ENCODE measurements at regions not wholly inside any gene's neighbourhood (a gene's known extent, or its start where the extent isn't known, plus 50 kb on each side); places are given as distances from the start of the nearest gene placed in this dataset.

DNA sequence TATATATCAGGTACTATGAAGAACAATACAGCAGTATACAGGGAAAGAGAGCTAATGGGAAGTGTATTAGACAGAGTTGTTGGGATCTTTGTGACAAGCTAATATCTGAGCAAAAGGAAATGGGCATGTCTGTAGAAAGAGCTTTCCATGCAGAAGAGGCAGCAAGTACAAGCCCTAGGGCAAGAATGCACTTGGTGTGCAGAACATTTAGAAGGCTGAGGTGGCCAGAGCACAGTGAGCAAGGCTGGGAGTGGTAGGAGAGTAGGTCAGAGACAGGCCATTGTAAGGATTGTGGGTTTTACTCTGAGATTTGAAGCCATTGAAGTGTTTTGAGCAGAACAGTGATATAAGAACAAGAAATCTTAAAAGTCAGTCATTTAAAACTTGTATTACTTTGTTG, 353.9 kb upstream of the TGFBR2 start:
- no peak overlapping the region for H3K4me2 ChIP-seq (ENCODE audit: extremely low read depth, insufficient read depth, low read length)
- no peaks in the 10 kb centered on the region for H3K9me3 ChIP-seq (ENCODE audit: control insufficient read depth, insufficient read depth, low read depth, low read length)
- no peaks in the 10 kb centered on the region for H3K79me2 ChIP-seq (ENCODE audit: control insufficient read depth, insufficient read depth, low read length)
- no peak overlapping the region for H3K4me3 ChIP-seq (replicated peaks in 1 of 4; ENCODE audit: control extremely low read depth in 1 of 4, insufficient read depth in 1 of 4, low read depth in 3 of 4, low read length in 4 of 4)
- H3K36me3 ChIP-seq (ENCODE audit: control insufficient read depth, insufficient read depth, low read length), result no peaks in the 10 kb centered on the region
- no peak for DNase-seq (ENCODE audit: low read depth in 2 of 2)
- no peaks in the 10 kb centered on the region for H3K27me3 ChIP-seq (ENCODE audit: control insufficient read depth, insufficient read depth, low read length)
- H2AFZ ChIP-seq (ENCODE audit: low read length), result no peak overlapping the region
- H3K4me1 ChIP-seq (ENCODE audit: control insufficient read depth, extremely low read depth, insufficient read depth, low read length), result no peaks in the 10 kb centered on the region
- no peak overlapping the region for H3K9ac ChIP-seq (ENCODE audit: insufficient read depth, low read length)
- no peak overlapping the region for H3K27ac ChIP-seq (ENCODE audit: insufficient read depth, low read length)
- no peak for TF ChIP-seq EZH2 (IDR thresholded peaks at IDR 0.05; ENCODE audit: low read length, missing control alignments)
- TF ChIP-seq, protein P1, sequence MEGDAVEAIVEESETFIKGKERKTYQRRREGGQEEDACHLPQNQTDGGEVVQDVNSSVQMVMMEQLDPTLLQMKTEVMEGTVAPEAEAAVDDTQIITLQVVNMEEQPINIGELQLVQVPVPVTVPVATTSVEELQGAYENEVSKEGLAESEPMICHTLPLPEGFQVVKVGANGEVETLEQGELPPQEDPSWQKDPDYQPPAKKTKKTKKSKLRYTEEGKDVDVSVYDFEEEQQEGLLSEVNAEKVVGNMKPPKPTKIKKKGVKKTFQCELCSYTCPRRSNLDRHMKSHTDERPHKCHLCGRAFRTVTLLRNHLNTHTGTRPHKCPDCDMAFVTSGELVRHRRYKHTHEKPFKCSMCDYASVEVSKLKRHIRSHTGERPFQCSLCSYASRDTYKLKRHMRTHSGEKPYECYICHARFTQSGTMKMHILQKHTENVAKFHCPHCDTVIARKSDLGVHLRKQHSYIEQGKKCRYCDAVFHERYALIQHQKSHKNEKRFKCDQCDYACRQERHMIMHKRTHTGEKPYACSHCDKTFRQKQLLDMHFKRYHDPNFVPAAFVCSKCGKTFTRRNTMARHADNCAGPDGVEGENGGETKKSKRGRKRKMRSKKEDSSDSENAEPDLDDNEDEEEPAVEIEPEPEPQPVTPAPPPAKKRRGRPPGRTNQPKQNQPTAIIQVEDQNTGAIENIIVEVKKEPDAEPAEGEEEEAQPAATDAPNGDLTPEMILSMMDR (conservative IDR thresholded peaks at IDR 0.05 in 1 of 2, IDR thresholded peaks at IDR 0.05 in 1 of 2; ENCODE audit: low read depth in 1 of 2, low read length in 2 of 2), result no peak
- H4K20me1 ChIP-seq (ENCODE audit: control insufficient read depth, extremely low read depth, insufficient read depth, low read length), result no peaks in the 10 kb centered on the region

DNA sequence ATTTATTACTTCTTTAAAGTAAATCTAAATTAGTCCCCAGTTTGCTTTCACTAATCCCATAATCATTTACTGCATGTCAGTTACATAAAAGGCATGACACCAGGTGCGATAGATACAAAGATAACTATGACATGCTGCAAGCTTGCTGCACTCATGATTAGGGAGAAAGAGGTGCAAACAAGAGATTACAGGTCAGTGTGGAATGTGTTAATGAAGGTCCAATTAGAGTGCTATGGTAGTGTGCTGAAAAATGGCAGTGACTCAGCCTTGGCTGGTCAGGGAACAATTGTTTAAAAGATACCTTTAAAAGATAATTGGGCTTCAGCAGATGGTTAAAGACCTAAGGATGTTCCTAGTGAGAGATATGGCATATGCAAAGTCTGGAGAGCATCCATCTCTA, 352.6 kb upstream of the TGFBR2 start:
- Histone ChIP-seq H3K79me2 (ENCODE audit: control insufficient read depth, insufficient read depth, low read length) (no peaks in the 10 kb centered on the region), H4K20me1 (ENCODE audit: control insufficient read depth, extremely low read depth, insufficient read depth, low read length) (no peaks in the 10 kb centered on the region), H3K4me3 (replicated peaks in 1 of 4; ENCODE audit: control extremely low read depth in 1 of 4, insufficient read depth in 1 of 4, low read depth in 3 of 4, low read length in 4 of 4) (no peak overlapping the region), H3K36me3 (ENCODE audit: control insufficient read depth, insufficient read depth, low read length) (no peaks in the 10 kb centered on the region), H3K9me3 (ENCODE audit: control insufficient read depth, insufficient read depth, low read depth, low read length) (no peaks in the 10 kb centered on the region), H3K4me2 (ENCODE audit: extremely low read depth, insufficient read depth, low read length) (no peak overlapping the region), H3K9ac (ENCODE audit: insufficient read depth, low read length) (no peak overlapping the region), H3K27me3 (ENCODE audit: control insufficient read depth, insufficient read depth, low read length) (no peaks in the 10 kb centered on the region), H3K27ac (ENCODE audit: insufficient read depth, low read length) (no peak overlapping the region), H3K4me1 (ENCODE audit: control insufficient read depth, extremely low read depth, insufficient read depth, low read length) (no peaks in the 10 kb centered on the region), H2AFZ (ENCODE audit: low read length) (no peak overlapping the region)
- no peak for DNase-seq (ENCODE audit: low read depth in 2 of 2)
- no peak for TF ChIP-seq EZH2 (IDR thresholded peaks at IDR 0.05; ENCODE audit: low read length, missing control alignments)
- TF ChIP-seq, protein P1 (conservative IDR thresholded peaks at IDR 0.05 in 1 of 2, IDR thresholded peaks at IDR 0.05 in 1 of 2; ENCODE audit: low read depth in 1 of 2, low read length in 2 of 2), result no peak

DNA sequence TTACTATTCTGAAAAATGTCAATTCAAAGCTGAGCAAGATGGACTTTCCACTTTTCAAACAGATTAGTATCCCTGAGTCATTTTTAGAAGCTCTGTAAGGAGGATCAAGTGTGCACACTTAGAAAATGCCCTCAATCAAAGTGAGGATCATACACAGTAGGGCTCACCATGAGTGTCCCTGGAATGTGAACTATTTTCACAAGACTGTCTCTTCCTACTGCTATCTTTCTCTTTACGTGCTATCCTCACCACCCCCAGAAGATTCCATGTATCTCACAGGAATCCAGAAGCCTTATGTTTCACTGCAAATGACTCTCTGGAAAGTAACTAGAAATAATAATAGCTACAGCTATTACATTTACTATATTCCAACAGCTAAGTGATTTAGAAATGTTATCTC, 349.9 kb upstream of the TGFBR2 start:
- H3K4me2 ChIP-seq (ENCODE audit: extremely low read depth, insufficient read depth, low read length), result no peak overlapping the region
- no peak overlapping the region for H3K9ac ChIP-seq (ENCODE audit: insufficient read depth, low read length)
- no peaks in the 10 kb centered on the region for H3K9me3 ChIP-seq (ENCODE audit: control insufficient read depth, insufficient read depth, low read depth, low read length)
- no peak overlapping the region for H3K27ac ChIP-seq (ENCODE audit: insufficient read depth, low read length)
- no peak overlapping the region for H2AFZ ChIP-seq (ENCODE audit: low read length)
- peak in 1 of 2 donors; percentile 75 for DNase-seq (ENCODE audit: low read depth in 2 of 2)
- no peaks in the 10 kb centered on the region for H3K27me3 ChIP-seq (ENCODE audit: control insufficient read depth, insufficient read depth, low read length)
- no peak overlapping the region for H3K4me3 ChIP-seq (replicated peaks in 1 of 4; ENCODE audit: control extremely low read depth in 1 of 4, insufficient read depth in 1 of 4, low read depth in 3 of 4, low read length in 4 of 4)
- no peaks in the 10 kb centered on the region for H4K20me1 ChIP-seq (ENCODE audit: control insufficient read depth, extremely low read depth, insufficient read depth, low read length)
- H3K4me1 ChIP-seq (ENCODE audit: control insufficient read depth, extremely low read depth, insufficient read depth, low read length), result peaks cover 4% of the 10 kb centered on the region
- TF ChIP-seq EZH2 (IDR thresholded peaks at IDR 0.05; ENCODE audit: low read length, missing control alignments), result no peak
- TF ChIP-seq, protein P1 (conservative IDR thresholded peaks at IDR 0.05 in 1 of 2, IDR thresholded peaks at IDR 0.05 in 1 of 2; ENCODE audit: low read depth in 1 of 2, low read length in 2 of 2), result no peak
- no peaks in the 10 kb centered on the region for H3K79me2 ChIP-seq (ENCODE audit: control insufficient read depth, insufficient read depth, low read length)
- H3K36me3 ChIP-seq (ENCODE audit: control insufficient read depth, insufficient read depth, low read length), result no peaks in the 10 kb centered on the region

Measured in fibroblast of lung (primary cell).